Activated CD4-positive, alpha-beta T cell treated with anti-CD3 and anti-CD28 coated beads, Interleukin-2, amount 50 U/mL, for 4 hours (primary cell): ENCODE measurements at regions not wholly inside any gene's neighbourhood (a gene's known extent, or its start where the extent isn't known, plus 50 kb on each side); places are given as distances from the start of the nearest gene placed in this dataset.
"Not testable (repeated sequence)": the region's sequence is repeated elsewhere in the genome, so short reads cannot be mapped to it uniquely, and the experiment has no call there.

ENCODE experiments used
- DNase-seq, 2 experiments: peaks; one replicate each; pipeline ENCODE4 v3.0.0-alpha.2; 2020

DNA sequence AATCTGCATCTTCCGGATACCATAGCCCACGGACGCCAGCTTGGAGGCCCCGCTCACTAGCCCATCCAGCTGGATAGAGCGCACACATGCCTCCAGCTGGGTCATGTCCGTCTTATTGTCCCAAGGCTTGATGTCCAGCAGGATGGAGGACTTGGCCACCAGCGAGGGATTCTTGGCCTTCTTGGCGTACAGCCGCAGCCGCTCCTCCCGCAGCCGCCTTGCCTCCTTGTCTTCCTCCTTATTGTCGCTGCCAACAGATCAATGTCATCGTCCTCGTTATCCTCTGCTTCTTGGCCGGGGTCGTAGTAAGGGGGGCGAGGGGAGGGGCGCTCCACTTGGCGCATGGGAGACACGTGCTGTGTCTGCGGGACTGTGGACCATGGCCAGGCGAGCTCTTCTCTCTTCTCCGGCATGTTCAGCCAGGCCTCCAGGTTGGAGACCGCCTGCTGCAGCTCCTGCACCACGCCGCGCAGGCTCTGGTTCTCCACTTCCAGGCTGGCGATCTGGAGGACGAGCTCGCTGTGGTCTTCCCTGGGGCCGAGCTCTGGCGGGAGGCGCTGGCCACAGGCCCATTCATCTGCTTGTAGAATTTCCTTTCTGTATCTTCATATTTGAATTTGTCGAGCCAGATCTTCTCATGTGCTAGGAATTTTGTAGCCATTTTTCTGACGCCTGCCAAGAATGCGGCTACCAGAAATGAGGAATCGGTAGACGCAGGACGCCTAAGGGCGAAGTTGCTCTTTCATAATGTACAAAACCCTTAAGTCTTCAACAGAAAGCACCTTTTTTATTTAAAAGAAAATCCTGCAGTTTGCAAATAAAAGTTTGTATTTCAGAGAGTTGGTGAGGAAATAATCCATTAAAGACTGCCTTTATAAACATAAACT, 60.1 kb upstream of the PTPRK start:
- DNase-seq, result no peak

GRCh38 chr6:128575254-128575653, 54.9 kb upstream of the PTPRK start:
- not testable (repeated sequence) for DNase-seq

DNA sequence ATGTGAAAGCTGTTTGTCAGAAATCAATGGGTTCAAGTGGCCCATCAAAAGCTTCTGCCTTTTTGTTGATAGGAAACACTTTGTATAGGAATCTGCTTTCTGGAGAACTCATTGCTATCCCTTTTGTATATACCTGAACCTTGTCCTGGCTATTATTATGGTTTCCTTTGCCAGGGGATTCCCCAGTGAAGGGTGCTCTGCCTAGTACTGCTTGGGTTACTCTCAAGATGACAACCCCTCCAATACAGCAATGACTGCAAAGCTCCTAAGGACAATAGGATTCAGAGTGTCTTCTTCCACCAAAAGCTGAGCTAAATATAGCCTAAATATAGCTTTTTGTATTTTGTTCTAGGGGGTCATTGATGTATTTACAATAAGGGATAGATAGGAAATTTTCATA, 54.0 kb upstream of the PTPRK start:
- DNase-seq, result no peak

GRCh38 chr6:128573036-128573435, 52.6 kb upstream of the PTPRK start:
- DNase-seq, result no peak

DNA sequence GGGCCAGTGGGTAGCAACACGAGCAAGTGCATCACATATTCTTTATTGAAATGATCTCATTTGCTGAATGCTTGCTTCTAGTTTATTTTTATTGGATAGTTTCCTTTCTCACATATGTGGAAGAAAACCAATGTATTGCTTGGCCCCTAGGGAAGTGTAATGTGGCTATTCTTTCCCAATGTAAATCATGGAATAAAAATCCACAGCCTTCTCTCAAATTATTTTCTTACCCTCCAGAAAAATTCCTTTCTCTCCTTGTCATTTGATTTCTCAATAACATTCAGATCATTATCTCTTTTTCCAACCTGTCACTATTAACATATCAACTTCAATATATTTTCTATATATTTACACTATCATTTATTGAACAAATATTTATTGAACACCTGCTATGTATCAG, 51.9 kb upstream of the PTPRK start:
- no peak for DNase-seq

GRCh38 chr6:128570680-128571063, 50.3 kb upstream of the PTPRK start:
- DNase-seq, result no peak

- no peak for DNase-seq
Measured at GRCh38 chr6:128569732-128570679, 49.6 kb upstream of the PTPRK start.
